ENCODE measurements at regions not wholly inside any gene's neighbourhood (a gene's known extent, or its start where the extent isn't known, plus 50 kb on each side); places are given as distances from the start of the nearest gene placed in this dataset.
"Not testable (repeated sequence)": the region's sequence is repeated elsewhere in the genome, so short reads cannot be mapped to it uniquely, and the experiment has no call there.

DNA sequence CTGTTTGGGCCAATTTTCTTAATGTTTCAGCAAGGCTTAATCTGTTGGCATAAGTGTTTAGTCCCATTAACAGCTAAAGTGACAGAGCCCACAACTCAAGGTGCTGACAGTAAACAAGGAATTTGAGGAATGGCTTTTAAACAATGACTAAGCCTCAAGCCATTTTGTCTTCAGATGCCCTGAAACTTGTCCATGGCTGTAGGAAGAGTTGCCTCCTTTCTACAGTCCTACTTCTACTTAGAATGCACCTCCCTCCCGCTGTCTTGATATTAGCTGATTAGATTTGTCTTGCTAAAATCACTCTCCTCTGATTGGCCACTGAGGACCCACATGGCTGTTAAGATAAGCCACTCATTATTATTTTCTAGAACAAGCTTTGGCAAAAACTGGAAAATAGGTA, 188.4 kb upstream of the OTX2 start:
- TF ChIP-seq, protein P1, sequence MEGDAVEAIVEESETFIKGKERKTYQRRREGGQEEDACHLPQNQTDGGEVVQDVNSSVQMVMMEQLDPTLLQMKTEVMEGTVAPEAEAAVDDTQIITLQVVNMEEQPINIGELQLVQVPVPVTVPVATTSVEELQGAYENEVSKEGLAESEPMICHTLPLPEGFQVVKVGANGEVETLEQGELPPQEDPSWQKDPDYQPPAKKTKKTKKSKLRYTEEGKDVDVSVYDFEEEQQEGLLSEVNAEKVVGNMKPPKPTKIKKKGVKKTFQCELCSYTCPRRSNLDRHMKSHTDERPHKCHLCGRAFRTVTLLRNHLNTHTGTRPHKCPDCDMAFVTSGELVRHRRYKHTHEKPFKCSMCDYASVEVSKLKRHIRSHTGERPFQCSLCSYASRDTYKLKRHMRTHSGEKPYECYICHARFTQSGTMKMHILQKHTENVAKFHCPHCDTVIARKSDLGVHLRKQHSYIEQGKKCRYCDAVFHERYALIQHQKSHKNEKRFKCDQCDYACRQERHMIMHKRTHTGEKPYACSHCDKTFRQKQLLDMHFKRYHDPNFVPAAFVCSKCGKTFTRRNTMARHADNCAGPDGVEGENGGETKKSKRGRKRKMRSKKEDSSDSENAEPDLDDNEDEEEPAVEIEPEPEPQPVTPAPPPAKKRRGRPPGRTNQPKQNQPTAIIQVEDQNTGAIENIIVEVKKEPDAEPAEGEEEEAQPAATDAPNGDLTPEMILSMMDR (IDR thresholded peaks at IDR 0.05), result no peak
- H3K27me3 ChIP-seq, result no peaks in the 10 kb centered on the region
- no peak for DNase-seq (ENCODE audit: low spot score)
- no peaks in the 10 kb centered on the region for H3K36me3 ChIP-seq
- no peak overlapping the region for H3K27ac ChIP-seq
- H3K4me3 ChIP-seq, result no peak overlapping the region
- no peaks in the 10 kb centered on the region for H3K9me3 ChIP-seq
- H3K4me1 ChIP-seq, result no peaks in the 10 kb centered on the region

DNA sequence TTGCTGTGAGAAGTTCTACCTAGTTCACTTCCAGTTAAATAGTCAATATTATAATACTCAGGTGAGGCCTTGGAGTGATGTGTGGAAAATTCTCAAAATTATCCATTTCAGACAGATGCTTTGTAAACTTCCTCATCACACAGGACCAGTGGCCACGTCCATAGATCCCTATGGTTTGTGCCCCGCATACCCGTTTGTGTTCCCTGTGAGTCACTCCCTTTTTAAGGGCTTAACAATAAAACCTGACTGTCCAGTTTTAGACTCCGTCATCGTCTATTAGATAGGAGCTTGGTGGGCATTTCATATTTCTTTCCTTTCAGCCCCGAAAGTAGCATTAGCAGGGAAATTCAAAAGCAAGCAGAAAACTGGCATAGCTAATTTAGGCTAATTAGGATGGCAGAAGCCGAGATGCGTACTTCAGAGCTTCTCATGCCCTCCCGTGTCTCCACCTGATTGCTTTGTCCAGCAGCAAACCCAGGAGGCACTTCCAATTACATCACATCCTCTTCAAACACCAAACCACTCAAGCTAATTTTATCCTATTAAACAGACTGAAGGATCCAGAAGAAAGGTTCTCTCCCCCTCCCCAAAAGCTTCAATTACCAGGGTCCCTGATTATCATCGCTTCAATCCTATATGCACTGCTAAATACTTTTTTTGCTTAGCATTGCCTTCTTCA, 186.6 kb upstream of the OTX2 start:
- Histone ChIP-seq H3K4me3 (no peak overlapping the region), H3K27ac (no peak overlapping the region), H3K4me1 (no peaks in the 10 kb centered on the region), H3K9me3 (no peaks in the 10 kb centered on the region), H3K27me3 (no peaks in the 10 kb centered on the region), H3K36me3 (no peaks in the 10 kb centered on the region)
- DNase-seq (ENCODE audit: low spot score), result no peak
- TF ChIP-seq, protein P1 (IDR thresholded peaks at IDR 0.05), result no peak

DNA sequence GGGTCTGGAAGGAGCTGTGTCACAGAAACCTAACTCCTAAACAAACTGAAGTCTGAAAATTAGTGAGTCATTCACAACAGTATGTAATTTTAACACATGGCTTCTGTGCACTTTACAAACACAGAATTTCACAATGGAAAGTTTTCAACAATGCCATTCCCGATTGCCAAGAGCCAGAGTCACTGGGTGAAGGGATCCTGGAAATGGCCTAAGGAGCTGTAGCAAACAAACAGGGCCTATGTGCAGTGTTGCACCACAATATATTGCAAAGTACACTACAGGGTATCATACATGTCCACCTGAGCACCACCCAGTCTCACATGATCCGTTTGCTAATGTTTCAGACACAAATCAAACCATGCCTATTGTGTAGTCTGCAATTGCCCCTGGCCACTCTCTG, 184.7 kb upstream of the OTX2 start:
- Histone ChIP-seq H3K9me3 (no peaks in the 10 kb centered on the region), H3K27me3 (no peaks in the 10 kb centered on the region), H3K4me3 (no peak overlapping the region), H3K4me1 (no peaks in the 10 kb centered on the region), H3K36me3 (no peaks in the 10 kb centered on the region), H3K27ac (no peak overlapping the region)
- DNase-seq (ENCODE audit: low spot score), result no peak
- TF ChIP-seq, protein P1 (IDR thresholded peaks at IDR 0.05), result no peak

DNA sequence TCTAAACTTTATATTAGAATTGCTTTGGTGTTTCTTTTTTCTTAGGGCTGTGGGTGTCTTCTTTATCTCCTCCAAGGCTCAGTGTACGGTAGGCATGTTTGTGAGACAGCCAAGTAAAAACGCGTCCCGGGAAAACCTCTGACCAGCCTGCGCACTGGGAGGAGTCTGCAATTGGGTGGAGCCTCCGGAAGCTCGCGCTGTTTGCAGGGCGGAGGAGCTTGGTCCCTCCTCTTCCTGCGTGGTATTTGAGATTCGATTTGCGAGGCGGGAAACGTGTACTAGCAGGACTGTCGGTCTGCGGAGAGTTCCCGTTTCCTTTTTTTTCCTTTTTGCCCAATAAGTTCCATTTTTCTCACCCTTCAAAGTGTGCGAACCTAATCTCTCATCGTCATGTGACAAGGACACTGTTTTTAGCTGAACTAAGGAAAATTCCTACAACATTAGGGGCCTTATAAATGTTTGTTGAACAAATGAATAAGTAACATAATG, 182.1 kb upstream of the OTX2 start:
- no peak overlapping the region for H3K4me3 ChIP-seq
- H3K36me3 ChIP-seq, result no peaks in the 10 kb centered on the region
- TF ChIP-seq, protein P1 (IDR thresholded peaks at IDR 0.05), result no peak
- no peak for DNase-seq (ENCODE audit: low spot score)
- no peaks in the 10 kb centered on the region for H3K9me3 ChIP-seq
- H3K4me1 ChIP-seq, result no peaks in the 10 kb centered on the region
- no peak overlapping the region for H3K27ac ChIP-seq
- H3K27me3 ChIP-seq, result no peaks in the 10 kb centered on the region

DNA sequence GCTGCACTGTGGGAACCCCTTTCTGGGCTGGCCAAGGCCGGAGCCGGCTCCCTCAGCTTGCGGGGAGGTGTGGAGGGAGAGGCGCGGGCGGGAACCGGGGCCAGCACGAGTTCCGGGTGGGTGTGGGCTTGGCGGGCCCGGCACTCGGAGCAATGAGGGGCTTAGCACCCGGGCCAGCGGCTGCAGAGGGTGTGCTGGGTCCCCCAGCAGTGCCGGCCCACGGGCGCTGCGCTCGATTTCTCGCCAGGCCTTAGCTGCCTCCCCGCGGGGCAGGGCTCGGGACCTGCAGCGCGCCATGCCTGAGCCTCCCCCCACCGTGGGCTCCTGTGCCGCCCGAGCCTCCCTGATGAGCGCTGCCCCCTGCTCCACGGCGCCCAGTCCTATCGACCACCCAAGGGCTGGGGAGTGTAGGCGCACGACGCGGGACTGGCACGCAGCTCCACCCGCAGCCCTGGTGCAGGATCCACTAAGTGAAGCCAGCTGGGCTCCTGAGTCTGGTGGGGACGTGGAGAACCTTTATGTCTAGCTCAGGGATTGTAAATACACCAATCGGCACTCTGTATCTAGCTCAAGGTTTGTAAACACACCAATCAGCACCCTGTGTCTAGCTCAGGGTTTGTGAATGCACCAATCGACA, 180.8 kb upstream of the OTX2 start:
- H3K36me3 ChIP-seq; DNase-seq (ENCODE audit: low spot score): not testable (repeated sequence)

DNA sequence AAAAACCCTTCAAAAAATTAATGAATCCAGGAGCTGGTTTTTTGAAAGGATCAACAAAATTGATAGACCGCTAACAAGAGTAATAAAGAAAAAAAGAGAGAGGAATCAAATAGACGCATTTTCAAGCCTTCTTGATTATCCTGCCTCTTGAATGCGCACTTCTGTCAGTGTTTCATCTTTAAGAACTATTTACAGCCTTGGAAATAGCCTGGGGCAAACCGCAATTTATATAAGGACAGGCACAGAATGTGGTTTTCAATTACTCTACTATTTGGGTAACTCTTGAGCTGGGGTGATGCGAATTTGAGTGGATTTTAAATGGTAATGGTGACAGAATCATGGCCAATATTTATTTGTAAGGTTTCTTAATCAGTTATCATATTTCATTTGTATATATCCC, 179.1 kb upstream of the OTX2 start:
- Histone ChIP-seq H3K36me3 (no peaks in the 10 kb centered on the region), H3K9me3 (no peaks in the 10 kb centered on the region), H3K4me1 (no peaks in the 10 kb centered on the region), H3K27ac (no peak overlapping the region), H3K27me3 (no peaks in the 10 kb centered on the region), H3K4me3 (no peak overlapping the region)
- no peak for DNase-seq (ENCODE audit: low spot score)
- TF ChIP-seq, protein P1 (IDR thresholded peaks at IDR 0.05), result no peak

More for the DNA sequence above, 180.8 kb upstream of the OTX2 start:
- H3K4me1 ChIP-seq, H3K4me3 ChIP-seq, H3K27ac ChIP-seq, H3K27me3 ChIP-seq, H3K9me3 ChIP-seq: not testable (repeated sequence)
